Endodermal cell (in vitro differentiated cells): ENCODE measurements at regions not wholly inside any gene's neighbourhood (a gene's known extent, or its start where the extent isn't known, plus 50 kb on each side); places are given as distances from the start of the nearest gene placed in this dataset.

Experiments used
- DNase-seq: peaks from one replicate; pipeline ENCODE4 v3.0.0-alpha.2; 2017
- H3K27ac ChIP-seq: 2 replicates; pipeline ENCODE4 v1.5.1; 2013; ENCODE audit warnings: mild to moderate bottlenecking, low read depth, low read length, moderate library complexity
- H3K27me3 ChIP-seq: 2 replicates; pipeline ENCODE4 v1.6.1; 2013; ENCODE audit warnings: mild to moderate bottlenecking, low read length, moderate library complexity; ENCODE audit not compliant: insufficient read depth, control insufficient read depth, poor library complexity, severe bottlenecking
- H3K36me3 ChIP-seq: 2 replicates; pipeline ENCODE4 v1.7.0; 2013; ENCODE audit warnings: mild to moderate bottlenecking, low read length, moderate library complexity; ENCODE audit not compliant: control insufficient read depth, insufficient read depth
- H3K4me1 ChIP-seq: one replicate; pipeline ENCODE4 v1.7.0; 2013; ENCODE audit warnings: low read length; ENCODE audit not compliant: control insufficient read depth, insufficient read depth
- H3K4me3 ChIP-seq: 2 replicates; pipeline ENCODE4 v1.5.1; 2013; ENCODE audit warnings: mild to moderate bottlenecking, low read length, moderate library complexity
- H3K9ac ChIP-seq: 2 replicates; pipeline ENCODE4 v1.6.1; 2013; ENCODE audit warnings: mild to moderate bottlenecking, low read length, moderate library complexity; ENCODE audit not compliant: poor library complexity, severe bottlenecking; ENCODE audit errors: extremely low read depth
- H3K9me3 ChIP-seq: 2 replicates; pipeline ENCODE4 v1.6.1; 2013; ENCODE audit warnings: mild to moderate bottlenecking, low read length, moderate library complexity; ENCODE audit not compliant: control insufficient read depth
- H3K27ac Mint-ChIP-seq: 2 replicates; pipeline ENCODE4 v1.8.0; 2020; ENCODE audit warnings: mixed read lengths
- H3K27me3 Mint-ChIP-seq: 2 replicates; pipeline ENCODE4 v1.8.0; 2021; ENCODE audit warnings: mild to moderate bottlenecking, mixed read lengths; ENCODE audit not compliant: insufficient read depth
- H3K36me3 Mint-ChIP-seq: 2 replicates; pipeline ENCODE4 v1.8.0; 2020; ENCODE audit warnings: low read depth, mixed read lengths
- H3K4me1 Mint-ChIP-seq: 2 replicates; pipeline ENCODE4 v1.8.0; 2020; ENCODE audit warnings: mixed read lengths
- H3K4me3 Mint-ChIP-seq: 2 replicates; pipeline ENCODE4 v1.8.0; 2020; ENCODE audit warnings: mild to moderate bottlenecking, moderate library complexity, mixed read lengths
- H3K9me3 Mint-ChIP-seq: 2 replicates; pipeline ENCODE4 v1.8.0; 2020; ENCODE audit warnings: mild to moderate bottlenecking, mixed read lengths
- CTCF ChIP-seq: fragments of 200-600 bp; sonication (generic); conservative IDR thresholded peaks from 2 replicates; pipeline ENCODE4 v1.5.0; 2021; ENCODE audit warnings: antibody characterized with exemption, mild to moderate bottlenecking
- WGBS, 2 experiments: methylation state at CpG; one replicate each; pipeline versions ENCODE4 v1.1.5 to v1.1.7; 2013; ENCODE audit warnings: missing lambda C conversion rate in 2 of 2, mixed read lengths in 1 of 2; ENCODE audit not compliant: insufficient coverage in 1 of 2, insufficient read length in 1 of 2; 5-methylcytosine and 5-hydroxymethylcytosine counted together

- 90% methylated on average over 1 of the region's 1 CpG; no CpG with 5 or more reads in 1 of the 2 experiments for WGBS, 2 experiments
- H3K36me3 Mint-ChIP-seq: no peaks in the 10 kb centered on the region
- no peaks in the 10 kb centered on the region for H3K27me3 Mint-ChIP-seq
- no peak overlapping the region for H3K27ac Mint-ChIP-seq
- Histone ChIP-seq H3K27ac (no peak overlapping the region), H3K36me3 (no peaks in the 10 kb centered on the region), H3K27me3 (no peaks in the 10 kb centered on the region), H3K9ac (no peak overlapping the region), H3K4me3 (no peak overlapping the region), H3K9me3 (no peaks in the 10 kb centered on the region), H3K4me1 (no peaks in the 10 kb centered on the region)
- TF ChIP-seq CTCF: no peak
- no peak for DNase-seq
- no peak overlapping the region for H3K4me3 Mint-ChIP-seq
- H3K9me3 Mint-ChIP-seq: no peaks in the 10 kb centered on the region
- no peaks in the 10 kb centered on the region for H3K4me1 Mint-ChIP-seq
Observed at GRCh38 chr14:49209416-49209815, 376.8 kb downstream of the RPS29 start.

GRCh38 chr14:49206828-49207227, 379.4 kb downstream of the RPS29 start:
- Histone ChIP-seq H3K9me3 (no peaks in the 10 kb centered on the region), H3K9ac (no peak overlapping the region), H3K4me1 (peaks cover 3% of the 10 kb centered on the region), H3K27me3 (no peaks in the 10 kb centered on the region), H3K36me3 (no peaks in the 10 kb centered on the region), H3K27ac (no peak overlapping the region), H3K4me3 (no peak overlapping the region)
- DNase-seq: no peak
- 90 to 97% methylated on average over 4 to 9 of the region's 9 CpGs for WGBS, 2 experiments
- no peak overlapping the region for H3K4me3 Mint-ChIP-seq
- no peaks in the 10 kb centered on the region for H3K36me3 Mint-ChIP-seq
- no peak overlapping the region for H3K27ac Mint-ChIP-seq
- TF ChIP-seq CTCF: no peak
- no peaks in the 10 kb centered on the region for H3K4me1 Mint-ChIP-seq
- H3K9me3 Mint-ChIP-seq: no peaks in the 10 kb centered on the region
- no peaks in the 10 kb centered on the region for H3K27me3 Mint-ChIP-seq

- H3K9ac ChIP-seq: no peak overlapping the region
- H3K27me3 ChIP-seq: no peaks in the 10 kb centered on the region
- no peaks in the 10 kb centered on the region for H3K9me3 ChIP-seq
- H3K36me3 ChIP-seq: no peaks in the 10 kb centered on the region
- TF ChIP-seq CTCF: no peak
- H3K27me3 Mint-ChIP-seq: no peaks in the 10 kb centered on the region
- H3K36me3 Mint-ChIP-seq: no peaks in the 10 kb centered on the region
- H3K27ac Mint-ChIP-seq: no peak overlapping the region
- H3K4me3 ChIP-seq: no peak overlapping the region
- no peak overlapping the region for H3K27ac ChIP-seq
- H3K9me3 Mint-ChIP-seq: no peaks in the 10 kb centered on the region
- no peak for DNase-seq
- peaks cover 10% of the 10 kb centered on the region for H3K4me1 Mint-ChIP-seq
- peaks cover 3% of the 10 kb centered on the region for H3K4me1 ChIP-seq
- H3K4me3 Mint-ChIP-seq: no peak overlapping the region
- 88 to 91% methylated on average over 2 of the region's 2 CpGs for WGBS, 2 experiments
Observed at GRCh38 chr14:49203676-49204075, 382.5 kb downstream of the RPS29 start.
